GM18873 (cell line): ENCODE measurements at regions not wholly inside any gene's neighbourhood (a gene's known extent, or its start where the extent isn't known, plus 50 kb on each side); places are given as distances from the start of the nearest gene placed in this dataset.
"Not testable (repeated sequence)": the region's sequence is repeated elsewhere in the genome, so short reads cannot be mapped to it uniquely, and the experiment has no call there.

Source experiments
- ATAC-seq: cut with Tn5 transposase; IDR thresholded peaks from one replicate; pipeline ENCODE4 v1.9.1; 2021; ENCODE audit warnings: mild to moderate bottlenecking, moderate library complexity, moderate number of reproducible peaks; ENCODE audit not compliant: unreplicated experiment, low FRiP score

DNA sequence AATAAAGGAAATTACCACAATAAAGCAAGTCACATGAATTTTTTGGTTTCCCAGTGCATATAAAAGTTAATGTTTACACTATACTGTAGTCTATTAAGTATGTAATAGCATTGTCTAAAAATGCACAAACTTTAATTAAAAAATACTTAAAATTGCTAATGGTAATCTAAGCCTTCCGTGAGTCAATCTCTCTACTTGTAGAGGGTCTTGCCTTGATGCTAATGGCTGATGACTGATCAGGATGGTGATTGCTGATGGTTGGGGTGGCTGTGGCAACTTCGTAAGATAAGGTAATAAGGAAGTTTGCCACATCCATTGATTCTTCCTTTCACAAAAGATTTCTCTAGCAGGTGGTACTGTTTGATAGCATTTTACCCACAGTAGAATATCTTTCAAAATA is 466.6 kb upstream of the PROX1 start:
- ATAC-seq, result no peak

DNA sequence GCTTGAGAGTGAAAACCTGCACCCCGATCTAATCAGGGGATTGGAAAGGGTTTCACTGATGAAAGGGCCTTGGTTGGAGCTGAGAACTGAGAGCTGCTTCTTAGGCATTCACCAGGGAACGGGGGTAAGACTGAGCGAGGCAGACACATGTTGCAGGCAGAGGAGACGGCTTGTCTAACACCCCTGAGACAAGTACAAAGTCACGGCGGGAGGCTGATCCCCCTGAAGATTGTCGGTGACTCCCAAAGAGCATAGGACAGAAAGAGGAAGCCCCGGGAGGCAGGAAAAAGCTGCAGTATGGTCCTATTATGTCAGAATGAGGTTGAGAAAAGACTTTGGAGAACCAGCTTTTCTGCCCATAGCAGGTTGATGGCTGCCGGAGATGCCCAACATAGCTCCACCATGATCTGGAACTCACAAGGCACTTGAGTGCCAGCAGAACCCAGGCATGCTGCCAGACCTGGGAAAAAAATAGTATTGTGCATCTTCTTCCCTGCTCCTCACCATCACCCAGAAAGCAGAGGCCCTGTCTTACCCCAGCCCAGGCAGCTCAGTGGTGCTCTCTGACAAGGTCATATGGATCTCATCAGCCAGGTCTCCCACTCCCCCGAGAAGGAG is 463.9 kb upstream of the PROX1 start:
- no peak for ATAC-seq

DNA sequence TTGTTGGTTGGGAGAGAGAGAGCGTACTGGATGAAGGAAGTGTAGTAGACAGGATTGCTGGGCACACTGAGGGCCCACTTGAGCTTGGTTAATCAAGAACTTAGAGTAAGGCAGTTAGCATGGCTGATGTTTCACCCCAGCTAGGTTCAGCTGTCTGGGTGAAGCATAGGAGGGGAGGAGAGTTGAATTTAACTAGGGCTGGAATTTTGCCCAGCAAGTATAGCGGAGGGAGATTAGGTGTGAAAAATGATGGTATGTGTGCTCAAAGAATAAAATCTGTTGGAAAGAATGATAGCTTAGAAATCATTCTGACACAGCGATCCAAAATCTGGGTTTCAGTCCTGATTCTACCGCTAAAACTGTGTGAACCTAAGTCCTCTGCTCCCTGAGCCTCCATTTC is 461.5 kb upstream of the PROX1 start:
- ATAC-seq, result no peak

DNA sequence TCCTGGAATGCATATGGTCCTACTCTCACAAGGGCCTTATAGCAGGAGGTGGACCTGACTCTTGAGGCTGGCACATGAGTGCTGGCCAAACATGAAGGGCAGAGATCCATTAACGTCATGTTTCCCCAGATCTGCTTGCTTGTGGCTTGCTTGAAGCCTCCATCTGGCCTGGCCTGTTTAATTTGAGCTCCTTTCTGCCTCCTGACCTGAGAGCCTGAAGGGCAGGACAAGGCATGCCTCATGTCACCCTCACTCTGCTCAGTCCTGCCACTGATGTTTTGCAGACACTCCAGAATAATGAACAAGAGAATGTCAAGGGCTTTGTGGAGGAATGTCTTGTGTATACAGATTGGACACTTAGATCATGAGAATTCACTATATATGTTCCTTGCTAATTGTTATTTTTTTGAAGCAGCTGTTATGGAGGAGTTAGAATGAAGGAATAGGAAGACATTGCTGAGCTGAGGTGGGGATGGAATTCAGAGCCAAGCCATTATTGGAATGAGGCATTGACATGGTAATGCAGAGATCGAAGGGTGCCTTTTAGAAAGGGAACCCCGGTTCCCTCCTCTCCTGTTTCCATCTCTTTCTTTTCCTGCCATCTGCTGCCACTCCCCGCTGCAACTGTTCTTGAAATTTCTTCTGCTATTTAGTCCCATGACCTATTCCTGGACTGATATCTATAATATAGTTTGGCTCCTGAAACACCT is 457.0 kb upstream of the PROX1 start:
- no peak for ATAC-seq

DNA sequence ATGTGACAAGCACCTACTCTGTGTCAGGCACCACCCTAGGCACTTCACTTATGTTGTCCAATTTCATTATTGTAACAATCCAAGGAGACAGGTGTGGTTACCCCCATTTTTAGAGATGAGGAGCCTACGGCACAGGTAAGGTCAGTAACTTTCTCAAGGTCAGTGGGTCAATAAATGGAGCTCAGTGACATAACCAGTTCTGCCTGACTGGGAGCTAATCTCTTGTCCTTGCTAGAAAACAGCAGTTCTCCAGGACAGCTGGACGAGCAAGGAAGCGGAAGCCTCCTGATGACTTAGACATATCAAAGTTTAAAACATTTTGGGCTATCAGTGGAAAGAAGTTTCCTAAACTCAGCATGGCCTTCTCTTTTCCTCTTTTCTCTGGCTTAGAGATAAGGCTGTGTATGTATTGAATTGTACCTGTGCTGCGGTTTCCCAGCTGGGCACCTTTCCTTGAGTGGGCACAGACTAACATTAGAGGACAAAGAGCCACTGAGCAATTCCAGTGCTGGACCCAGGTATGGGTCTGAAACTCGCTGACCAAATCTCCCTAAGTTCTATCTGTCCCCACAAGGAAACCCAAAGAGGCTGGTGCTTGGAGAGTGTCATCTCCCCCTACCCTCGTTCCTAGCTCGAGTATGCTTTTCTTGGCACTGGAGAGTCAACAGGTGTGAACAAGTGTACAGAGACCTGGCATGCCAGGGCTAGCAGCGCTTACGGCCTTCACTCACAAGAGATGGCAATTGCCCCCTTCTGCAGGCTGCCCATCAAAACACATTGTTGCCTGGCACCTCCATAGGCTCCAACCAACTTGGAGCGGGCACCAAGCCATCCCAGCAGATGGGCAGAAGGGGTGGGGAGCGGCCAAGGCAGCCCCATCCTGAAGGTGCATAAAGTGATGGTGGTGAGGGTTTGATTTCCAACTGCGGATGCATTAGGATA is 456.1 kb upstream of the PROX1 start:
- ATAC-seq, result no peak

DNA sequence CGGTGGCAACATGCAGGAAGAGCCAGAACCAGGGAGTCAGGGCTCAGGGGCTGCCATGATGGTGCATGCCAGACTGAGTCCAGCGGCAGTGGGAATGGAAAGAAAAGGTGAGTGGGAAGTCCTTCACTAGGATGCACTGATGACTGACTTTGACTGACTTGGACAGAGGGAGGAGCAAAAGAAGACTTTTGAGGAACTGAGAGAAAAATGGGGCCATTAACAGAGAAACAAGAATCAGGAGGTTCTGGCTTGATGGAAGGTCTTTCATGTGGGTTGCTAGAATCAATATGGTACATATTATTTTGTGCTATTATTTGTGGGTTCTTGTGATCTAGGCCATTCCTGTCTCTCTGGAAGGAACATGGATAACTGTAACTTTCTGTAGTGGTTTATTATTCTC is 454.6 kb upstream of the PROX1 start:
- no peak for ATAC-seq

DNA sequence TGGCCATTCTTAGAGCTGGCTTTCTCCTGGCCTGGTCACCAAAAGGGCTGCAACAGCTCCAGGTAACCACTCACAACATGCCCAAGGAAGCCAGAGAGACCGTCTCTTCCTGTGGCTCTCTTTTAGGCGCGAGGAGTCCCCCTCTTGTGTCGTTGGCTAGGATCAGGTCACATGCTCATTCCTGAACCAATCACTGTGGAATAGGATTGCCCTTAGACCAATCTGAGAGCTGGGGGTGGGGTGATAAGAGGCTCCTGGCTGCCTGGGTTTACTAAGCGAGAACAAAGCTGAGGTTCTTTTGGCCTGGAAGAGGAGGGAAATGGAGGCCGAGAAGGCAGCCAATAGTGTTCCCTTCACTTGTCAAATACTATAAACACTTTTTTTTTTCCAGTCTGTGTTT is 452.1 kb upstream of the PROX1 start:
- no peak for ATAC-seq

DNA sequence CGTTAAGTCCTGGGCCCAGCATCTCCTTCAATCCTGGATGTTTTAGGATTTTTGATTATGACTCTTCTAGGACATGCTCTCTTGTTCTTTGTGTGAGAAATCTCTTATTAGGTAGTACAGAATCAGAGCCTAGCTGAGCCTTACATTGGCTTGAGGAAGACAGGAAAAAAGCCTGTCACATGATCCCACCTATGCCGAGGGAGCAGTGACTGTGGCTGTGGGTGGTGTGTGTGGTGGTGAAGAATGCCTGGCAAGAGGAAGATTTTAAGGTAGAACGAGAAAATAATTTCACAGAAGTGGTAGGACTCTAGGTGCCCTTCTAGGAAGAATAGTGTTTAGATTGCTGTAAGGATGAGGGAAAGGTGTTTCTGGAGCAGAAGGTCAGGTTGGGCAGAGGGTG is 449.5 kb upstream of the PROX1 start:
- no peak for ATAC-seq

DNA sequence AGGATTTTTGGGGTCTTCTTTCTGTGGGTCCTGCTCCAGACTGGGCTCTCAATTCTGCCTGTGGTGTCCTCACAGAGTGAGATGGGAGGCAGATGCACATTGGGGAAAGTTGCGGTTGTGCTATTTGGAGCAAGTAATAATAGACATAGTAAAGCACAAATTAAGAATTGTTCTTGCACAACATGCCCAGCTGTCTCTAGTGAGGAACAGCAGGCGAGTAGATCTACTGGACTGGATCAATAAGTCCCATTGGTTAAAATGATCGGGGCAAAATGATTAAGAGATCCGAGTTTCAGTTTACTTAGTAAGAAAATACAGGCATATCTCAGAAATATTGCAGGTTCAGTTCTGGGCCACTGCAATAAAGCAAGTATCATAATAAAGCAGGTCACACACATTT is 448.3 kb upstream of the PROX1 start:
- no peak for ATAC-seq

DNA sequence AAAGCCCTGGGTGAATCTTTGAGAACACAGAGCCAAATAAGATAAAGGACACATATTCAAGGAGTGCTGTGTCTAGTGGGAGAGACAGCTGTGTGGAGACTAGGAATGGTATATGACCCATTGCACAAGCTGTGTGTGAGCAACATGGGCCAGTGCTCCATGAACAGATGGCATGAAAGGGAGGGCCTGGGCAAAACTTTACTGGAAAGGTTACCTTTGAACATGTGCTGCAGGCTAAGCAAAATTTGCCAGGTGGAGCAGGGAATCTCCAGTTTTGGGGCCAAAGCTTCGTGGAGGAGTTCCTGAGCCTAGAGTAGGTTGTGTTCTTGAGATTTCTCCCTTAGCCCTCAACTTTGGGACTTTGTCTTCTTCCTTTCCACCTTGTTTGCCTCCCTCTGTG is 446.1 kb upstream of the PROX1 start:
- ATAC-seq, result no peak

DNA sequence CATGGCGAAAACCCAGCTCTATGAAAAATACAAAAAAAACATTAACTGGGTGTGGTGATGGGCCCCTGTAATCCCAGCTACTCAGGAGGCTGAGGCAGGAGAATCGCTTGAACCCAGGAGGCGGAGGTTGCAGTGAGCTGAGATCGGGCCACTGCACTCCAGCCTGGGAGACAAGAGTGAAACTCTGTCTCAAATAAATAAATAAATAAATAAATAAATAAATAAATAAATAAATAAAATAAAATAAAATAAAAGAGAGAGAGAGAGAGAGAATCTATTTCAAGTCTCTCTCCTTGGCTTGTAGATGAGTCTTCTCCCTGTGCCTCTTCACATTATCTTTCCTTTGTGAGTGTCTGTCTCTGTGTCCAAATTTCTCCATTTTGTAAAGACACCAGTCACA is 442.6 kb upstream of the PROX1 start:
- ATAC-seq, result not testable (repeated sequence)

DNA sequence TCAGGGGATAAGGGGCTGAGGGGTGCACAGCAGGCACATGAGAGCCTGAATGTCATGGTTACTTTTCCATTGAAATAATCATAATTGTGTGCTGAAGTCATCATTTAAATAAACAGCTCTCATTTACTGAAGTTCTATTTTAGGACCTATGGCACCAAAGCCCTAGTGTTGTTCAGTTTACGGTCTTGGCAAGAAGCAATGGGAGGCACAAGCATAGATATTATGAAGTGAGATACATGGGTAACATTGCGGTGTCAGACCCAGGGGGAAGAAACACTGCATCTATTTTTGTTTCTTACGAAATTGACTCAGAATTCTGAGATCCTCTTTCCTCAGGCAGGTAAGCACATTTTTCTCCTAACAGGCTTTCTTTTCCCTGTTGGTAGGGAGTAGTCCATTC is 437.8 kb upstream of the PROX1 start:
- ATAC-seq, result no peak

DNA sequence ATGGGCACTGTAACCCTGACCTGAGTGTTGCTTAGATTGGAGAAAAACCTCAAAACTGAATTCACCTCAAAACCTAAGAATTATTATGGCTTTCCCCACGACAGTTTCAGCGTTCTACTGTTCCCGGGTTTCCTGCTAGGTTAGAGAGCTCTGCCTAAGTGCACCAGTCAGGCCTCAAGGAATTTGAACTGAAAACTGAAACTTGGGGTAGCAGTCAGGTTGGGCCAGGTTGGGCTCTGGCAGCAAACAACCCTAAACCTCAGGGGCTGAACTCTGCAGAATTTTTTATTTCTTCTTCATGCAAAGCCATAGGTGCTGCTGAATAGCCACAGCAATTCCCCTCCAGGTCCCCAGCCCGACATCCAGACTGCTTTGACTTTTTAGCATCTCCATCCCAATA is 437.0 kb upstream of the PROX1 start:
- no peak for ATAC-seq

DNA sequence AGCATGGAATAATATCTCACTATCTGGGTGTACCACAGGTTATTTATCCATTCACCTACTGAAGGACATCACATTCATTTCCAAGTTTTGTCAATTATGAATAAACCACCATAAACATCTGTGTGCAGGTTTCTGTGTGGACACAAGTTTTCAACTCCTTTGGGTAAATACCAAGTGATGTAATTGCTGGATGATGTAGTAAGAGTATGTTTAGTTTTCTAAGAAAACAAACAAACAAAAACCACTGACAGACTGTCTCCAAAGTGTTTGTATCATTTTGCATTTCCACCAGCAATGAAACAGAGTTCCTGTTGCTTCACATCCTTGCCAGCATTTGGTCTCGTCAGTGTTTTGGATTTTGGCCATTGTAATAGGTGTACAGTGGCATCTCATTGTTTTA is 435.7 kb upstream of the PROX1 start:
- ATAC-seq, result no peak

DNA sequence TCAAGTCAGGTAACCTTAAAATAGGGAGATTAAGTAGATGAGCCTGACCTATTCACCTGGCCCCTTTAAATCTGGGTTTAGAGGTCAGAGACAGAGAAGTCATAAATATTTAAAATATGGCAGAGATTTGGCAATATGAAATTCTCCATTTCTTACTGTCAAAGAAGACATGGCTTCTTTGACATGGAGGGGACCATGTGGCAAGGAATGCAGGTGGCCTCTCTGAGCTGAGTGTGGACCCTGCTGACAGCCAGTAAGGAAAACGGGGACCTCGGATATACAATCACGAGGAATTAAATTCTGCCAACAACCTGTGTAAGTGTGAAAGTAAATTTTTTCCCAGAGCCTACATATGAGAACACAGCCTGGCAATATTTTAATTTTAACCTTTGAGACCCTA is 427.5 kb upstream of the PROX1 start:
- ATAC-seq, result no peak

DNA sequence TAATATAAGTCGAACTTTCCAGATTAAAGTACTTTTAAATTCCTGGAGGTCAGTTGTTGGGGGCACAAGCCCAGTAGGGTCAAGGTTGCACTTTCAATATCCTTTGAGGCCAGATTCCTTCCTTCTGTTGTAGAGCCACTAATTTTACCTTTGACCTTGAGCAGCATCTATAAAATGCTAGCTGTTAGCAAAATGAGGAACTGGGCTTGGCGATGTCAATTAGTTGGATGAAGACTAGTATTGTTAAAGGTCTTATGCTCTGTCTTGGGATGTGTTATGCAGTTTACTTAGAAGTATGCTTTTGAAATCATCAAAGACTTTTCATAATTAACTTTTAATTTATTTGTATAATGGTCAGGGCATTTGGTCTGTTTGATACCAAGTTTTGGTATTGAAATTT is 425.9 kb upstream of the PROX1 start:
- ATAC-seq, result no peak

DNA sequence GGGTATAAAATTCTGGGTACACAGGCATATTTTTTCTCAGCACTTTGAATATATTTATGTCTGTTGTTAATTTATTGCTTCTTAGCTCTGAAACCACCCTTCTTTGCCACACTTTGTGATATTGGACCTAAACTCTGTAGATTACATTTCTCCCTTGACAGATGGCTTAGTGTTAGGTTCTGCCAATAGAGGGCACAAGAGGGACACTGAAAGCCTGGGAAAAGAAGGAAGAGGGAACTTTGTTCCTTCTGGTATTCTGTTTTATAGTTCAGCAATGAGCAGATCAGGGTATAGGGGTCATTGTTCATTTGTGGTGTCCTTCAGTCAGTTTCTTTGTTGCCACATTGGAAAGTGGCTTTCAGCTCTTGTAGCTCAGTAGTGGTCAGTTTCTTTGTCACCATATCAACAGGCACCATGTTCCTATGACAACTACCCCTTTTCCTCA is 423.5 kb upstream of the PROX1 start:
- no peak for ATAC-seq

DNA sequence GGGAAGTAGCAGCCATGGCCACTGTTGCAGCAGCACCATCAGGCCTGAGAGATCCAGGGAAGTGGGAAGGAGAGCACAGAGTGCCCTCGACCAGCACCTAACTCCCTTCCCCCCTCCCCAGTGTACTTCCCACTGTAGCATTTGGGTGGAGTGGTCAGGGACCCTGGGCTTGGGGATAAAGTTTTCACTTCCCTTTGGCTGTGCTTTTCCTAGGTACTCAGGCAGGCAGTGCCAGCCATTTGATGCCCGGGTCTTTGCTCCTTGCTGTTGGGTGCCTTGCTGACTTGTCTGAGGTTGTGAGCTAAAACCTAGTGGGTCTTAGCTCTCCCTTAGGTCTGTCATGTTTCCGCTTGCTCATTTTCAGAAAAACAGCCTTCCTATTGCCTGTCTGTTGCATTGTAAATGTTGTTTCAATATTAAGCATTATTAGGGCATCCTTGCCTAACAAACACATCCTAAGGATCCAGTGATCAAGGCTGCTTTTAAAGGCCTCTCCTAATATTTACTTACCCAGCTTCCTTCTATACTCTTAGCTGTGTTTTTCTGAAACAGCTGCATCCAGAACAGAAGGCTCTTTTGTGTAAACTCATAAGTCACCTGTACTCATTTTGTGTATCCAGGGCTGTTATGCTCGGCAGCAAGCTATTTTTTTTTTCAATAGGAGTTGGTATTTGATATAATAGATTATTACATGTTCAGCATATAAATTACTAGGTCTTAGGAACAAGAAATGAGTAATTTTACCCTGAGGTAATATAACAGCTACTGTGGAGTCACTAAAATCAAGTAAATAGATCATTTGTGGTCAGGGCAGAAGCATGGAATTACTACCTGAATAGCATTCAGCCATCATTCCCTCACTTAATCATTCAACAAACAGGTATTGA is 418.6 kb upstream of the PROX1 start:
- no peak for ATAC-seq

DNA sequence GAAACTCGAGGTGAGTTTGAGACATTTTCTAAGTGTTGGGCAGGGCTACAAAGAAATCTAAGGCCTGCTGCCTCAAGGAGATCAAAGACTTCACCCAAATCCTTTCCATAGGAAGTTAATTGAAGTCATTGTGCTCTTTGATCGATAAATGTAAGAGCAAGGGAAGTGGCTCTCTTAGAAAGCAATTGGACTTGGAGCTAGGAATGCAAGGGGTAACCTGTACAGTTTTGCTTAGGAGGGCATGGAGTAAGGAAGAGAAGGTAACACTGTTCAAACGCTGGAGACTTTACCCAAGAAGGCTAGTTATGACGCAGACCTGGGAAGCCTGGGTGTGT is 418.0 kb upstream of the PROX1 start:
- no peak for ATAC-seq

DNA sequence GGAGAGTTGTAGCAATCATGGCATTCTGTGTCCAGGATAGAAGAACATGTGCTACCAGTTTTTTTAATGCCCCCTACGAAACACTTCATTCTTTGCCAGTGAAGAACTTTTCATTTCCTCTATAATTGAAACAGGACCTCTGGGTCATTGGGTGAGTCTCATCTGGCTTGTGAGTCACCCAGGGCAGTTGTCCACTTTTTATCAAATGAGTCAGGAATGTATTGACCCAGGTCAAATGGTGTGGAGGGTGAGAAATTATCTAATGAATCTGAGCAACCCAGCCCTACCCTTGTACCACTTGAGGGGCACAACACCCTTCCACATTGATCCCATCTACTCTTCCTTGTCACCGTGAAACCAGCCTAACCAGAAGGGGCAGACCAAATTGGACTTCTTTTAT is 417.3 kb upstream of the PROX1 start:
- no peak for ATAC-seq

DNA sequence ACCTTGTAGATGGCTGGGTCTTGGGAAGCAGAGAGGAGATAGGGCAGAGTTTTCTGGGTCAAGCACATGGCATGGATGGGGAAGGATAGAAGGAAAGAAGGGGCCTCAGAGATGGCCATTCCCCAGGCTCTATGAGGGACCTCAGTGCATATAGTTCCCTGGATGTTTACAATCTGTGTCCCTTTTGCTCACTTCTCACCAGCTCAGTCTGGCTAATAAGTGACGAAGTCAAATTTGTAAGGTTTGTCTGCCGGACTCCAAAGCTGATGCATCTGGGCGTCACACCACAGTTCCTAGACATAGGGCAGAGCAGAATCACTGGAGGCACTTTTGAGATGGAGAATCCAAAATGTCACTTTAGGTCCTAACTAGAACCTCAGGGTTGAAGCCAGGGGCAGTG is 416.4 kb upstream of the PROX1 start:
- ATAC-seq, result no peak
